Right lobe of liver (tissue), 6 donors: ENCODE measurements at regions not wholly inside any gene's neighbourhood (a gene's known extent, or its start where the extent isn't known, plus 50 kb on each side); places are given as distances from the start of the nearest gene placed in this dataset.

Source experiments
- ATAC-seq, 4 donors: fragments of 200-7000 bp; cut with Tn5 transposase; one replicate each; pipeline ENCODE4 v1.9.1; 2020; ENCODE audit warnings: mild to moderate bottlenecking in 4 of 4, moderate library complexity in 4 of 4
- DNase-seq, 3 donors: peaks; one replicate each; pipeline ENCODE4 v3.0.0-alpha.2; 2020
- H3K27ac ChIP-seq, 3 donors: fragments of 200-600 bp; one replicate each; pipeline ENCODE4 v1.8.0; 2022
- H3K27me3 ChIP-seq, 2 donors: fragments of 200-600 bp; one replicate each; pipeline ENCODE4 v1.8.0; 2022
- H3K36me3 ChIP-seq, 4 donors: fragments of 200-600 bp; sonication (generic) in 1 of 4; one replicate each; pipeline versions ENCODE4 v1.5.1 to v1.8.0; 2017 to 2022; ENCODE audit warnings: control low read depth in 1 of 4
- H3K4me1 ChIP-seq, 4 donors: fragments of 200-600 bp; sonication (generic) in 1 of 4; one replicate each; pipeline versions ENCODE4 v1.5.1 to v1.8.0; 2017 to 2022; ENCODE audit warnings: control low read depth in 1 of 4
- H3K4me3 ChIP-seq, 3 donors: fragments of 200-600 bp; one replicate each; pipeline ENCODE4 v1.8.0; 2022
- H3K9me3 ChIP-seq, 4 donors: fragments of 200-600 bp; sonication (generic) in 1 of 4; one replicate each; pipeline versions ENCODE4 v1.5.1 to v1.8.0; 2017 to 2022; ENCODE audit warnings: control low read depth in 1 of 4
- POLR2A ChIP-seq: fragments of 450-650 bp; IDR thresholded peaks from one replicate; pipeline ENCODE4 v1.6.1; 2017; ENCODE audit warnings: antibody characterized with exemption, mild to moderate bottlenecking
- WGBS: methylation state at CpG from one replicate; pipeline ENCODE4 v1.1.6; 2018; ENCODE audit warnings: low coverage, low lambda C conversion rate; ENCODE audit not compliant: insufficient coverage; ENCODE audit errors: missing lambda C conversion rate; 5-methylcytosine and 5-hydroxymethylcytosine counted together
- intact Hi-C, 2 donors: fragments of 100-400 bp; cut with DNase I; formaldehyde crosslinking; loops; one replicate each; pipeline versions ENCODE4 v1.11.2 to v1.14.1; 2022
- TF ChIP-seq, protein P1 (sequence below), 4 donors: fragments of 200-600 bp in 3 of 4; fragments of 450-650 bp in 1 of 4; IDR thresholded peaks; one replicate each; pipeline versions ENCODE4 v1.5.1 to v1.8.0; 2016 to 2022; ENCODE audit warnings: antibody characterized with exemption in 4 of 4, mild to moderate bottlenecking in 2 of 4
- donor health status: DM: no; HTN: yes; CAD: no.
- donor health status: DM: no; HTN: no; CAD: no.
- donor health status: DM: no; HTN: no; CAD: no.
- donor health status: DM: no; HTN: yes; CAD: no.
- donor health status: DM: no; HTN: yes; CAD: no.

DNA sequence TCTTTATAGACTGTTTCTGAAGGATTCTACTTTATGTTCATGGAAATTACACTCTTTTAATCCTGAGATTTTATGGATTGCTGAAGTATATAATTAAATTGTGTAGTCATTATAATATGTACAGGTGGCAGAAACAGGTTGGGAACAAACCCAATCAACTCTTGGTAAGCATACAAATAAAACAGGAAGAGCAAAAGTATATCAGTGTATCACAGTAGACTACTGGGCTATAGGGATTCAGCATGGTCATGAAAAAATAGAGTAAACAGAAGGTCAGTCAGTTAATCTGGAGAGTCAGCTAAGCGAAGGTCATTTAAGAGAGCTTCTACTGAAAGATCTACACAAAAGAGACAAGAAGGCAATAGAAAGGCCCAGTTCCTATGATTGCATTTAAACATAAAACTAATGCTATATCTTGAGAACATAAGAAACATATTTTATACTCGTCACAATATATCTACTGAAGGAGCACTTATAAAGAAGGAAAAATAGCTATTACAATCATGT is 178.9 kb upstream of the ECI2 start:
- no peak for DNase-seq
- intact Hi-C loops = no loop called here
- Histone ChIP-seq H3K4me3 (no peak overlapping the region), H3K27ac (no peak overlapping the region), H3K27me3 (no peaks in the 10 kb centered on the region), H3K36me3 (no peaks in the 10 kb centered on the region), H3K4me1 (no peaks in the 10 kb centered on the region), H3K9me3 (no peaks in the 10 kb centered on the region)
- no peak for TF ChIP-seq POLR2A
- TF ChIP-seq, protein P1, sequence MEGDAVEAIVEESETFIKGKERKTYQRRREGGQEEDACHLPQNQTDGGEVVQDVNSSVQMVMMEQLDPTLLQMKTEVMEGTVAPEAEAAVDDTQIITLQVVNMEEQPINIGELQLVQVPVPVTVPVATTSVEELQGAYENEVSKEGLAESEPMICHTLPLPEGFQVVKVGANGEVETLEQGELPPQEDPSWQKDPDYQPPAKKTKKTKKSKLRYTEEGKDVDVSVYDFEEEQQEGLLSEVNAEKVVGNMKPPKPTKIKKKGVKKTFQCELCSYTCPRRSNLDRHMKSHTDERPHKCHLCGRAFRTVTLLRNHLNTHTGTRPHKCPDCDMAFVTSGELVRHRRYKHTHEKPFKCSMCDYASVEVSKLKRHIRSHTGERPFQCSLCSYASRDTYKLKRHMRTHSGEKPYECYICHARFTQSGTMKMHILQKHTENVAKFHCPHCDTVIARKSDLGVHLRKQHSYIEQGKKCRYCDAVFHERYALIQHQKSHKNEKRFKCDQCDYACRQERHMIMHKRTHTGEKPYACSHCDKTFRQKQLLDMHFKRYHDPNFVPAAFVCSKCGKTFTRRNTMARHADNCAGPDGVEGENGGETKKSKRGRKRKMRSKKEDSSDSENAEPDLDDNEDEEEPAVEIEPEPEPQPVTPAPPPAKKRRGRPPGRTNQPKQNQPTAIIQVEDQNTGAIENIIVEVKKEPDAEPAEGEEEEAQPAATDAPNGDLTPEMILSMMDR (IDR thresholded peaks at IDR 0.05) = no peak
- ATAC-seq = no peak
- WGBS = 50% methylated on average over 2 of the region's 2 CpGs

DNA sequence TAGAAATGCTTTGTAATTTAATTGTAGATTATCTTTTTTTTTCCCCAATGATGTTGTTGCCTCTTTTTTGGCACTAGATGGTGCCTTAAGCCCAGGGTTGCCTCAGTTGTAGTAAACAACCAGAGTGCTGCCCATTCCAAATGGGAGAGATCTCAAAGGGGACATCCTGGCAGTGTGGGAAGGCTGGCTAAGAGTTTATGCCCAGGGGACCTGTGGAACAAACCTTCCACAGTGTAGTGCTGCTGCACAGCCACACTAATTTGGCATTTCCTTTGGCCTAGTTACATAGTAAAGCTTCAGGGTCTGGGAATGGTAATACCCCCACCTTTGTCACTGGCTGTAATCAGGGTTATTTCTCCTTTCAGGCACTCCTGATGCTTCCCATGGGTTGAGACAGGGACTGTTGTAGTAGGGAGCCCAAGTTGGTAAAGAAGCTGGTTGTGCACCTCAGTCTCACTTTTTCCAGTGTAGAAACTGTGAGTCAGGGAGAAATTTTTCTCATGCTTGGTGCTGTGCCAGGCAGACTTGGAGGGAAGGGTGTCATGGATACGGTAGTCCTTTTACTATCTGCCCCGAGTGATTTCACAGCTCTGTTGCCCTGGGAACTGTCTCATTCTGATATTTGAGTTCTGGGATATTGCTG is 177.8 kb upstream of the ECI2 start:
- TF ChIP-seq, protein P1 (IDR thresholded peaks at IDR 0.05) = peak in 1 of 4 donors; percentile 22
- no peak for TF ChIP-seq POLR2A
- 27% methylated on average over 2 of the region's 2 CpGs for WGBS
- H3K4me1 ChIP-seq = no peaks in the 10 kb centered on the region
- no peak for DNase-seq
- peak in 2 of 4 donors; percentile 26 to 30 for ATAC-seq
- H3K27ac ChIP-seq = no peak overlapping the region
- intact Hi-C loops = no loop called here
- H3K4me3 ChIP-seq = no peak overlapping the region
- no peaks in the 10 kb centered on the region for H3K27me3 ChIP-seq
- H3K36me3 ChIP-seq = no peaks in the 10 kb centered on the region
- no peaks in the 10 kb centered on the region for H3K9me3 ChIP-seq

DNA sequence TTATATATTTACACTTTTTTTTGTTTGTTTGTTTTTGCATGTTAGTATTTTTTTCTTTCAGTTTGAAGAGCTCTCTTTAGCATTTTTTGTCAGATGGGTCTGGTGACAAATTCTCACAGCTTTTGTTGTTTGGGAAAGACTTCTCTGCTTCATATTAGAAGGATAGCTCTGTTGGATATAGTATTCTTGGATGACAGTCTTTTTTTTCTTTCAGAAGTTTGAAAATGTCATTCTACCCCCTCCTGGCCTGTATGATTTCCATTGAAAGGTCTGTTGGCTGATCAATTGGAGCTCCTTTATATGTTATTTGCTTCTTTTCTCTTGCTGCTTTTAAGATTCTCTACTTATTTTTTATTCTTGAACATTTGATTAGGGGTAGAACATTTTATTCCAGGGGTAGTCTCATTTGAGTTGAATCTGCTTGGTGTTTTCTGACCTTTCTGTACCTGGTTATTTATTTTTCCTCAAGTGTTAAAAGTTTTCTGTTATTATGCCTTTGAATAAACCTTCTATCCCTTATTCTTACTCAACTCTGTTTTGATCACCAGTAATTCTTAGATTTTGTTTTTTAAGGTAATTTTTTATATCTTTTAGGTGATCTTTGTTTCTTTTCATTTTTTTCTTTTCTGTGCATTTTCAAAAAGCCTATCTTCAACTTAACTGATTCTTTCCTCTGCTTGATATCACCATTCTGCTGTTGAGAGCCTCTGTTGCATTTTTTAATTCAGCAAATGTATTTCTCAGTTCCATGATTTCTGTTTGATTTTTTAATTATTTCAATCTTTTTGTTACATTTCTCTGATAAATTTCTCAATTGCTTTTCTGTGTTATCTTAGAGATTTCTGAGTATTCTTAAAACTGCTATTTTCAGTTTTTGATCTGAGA is 176.8 kb upstream of the ECI2 start:
- TF ChIP-seq POLR2A = no peak
- TF ChIP-seq, protein P1 (IDR thresholded peaks at IDR 0.05) = no peak
- intact Hi-C loops = no loop called here
- Histone ChIP-seq H3K4me3 (no peak overlapping the region), H3K36me3 (no peaks in the 10 kb centered on the region), H3K27me3 (no peaks in the 10 kb centered on the region), H3K4me1 (no peaks in the 10 kb centered on the region), H3K27ac (no peak overlapping the region), H3K9me3 (no peaks in the 10 kb centered on the region)
- DNase-seq = no peak
- ATAC-seq = no peak

DNA sequence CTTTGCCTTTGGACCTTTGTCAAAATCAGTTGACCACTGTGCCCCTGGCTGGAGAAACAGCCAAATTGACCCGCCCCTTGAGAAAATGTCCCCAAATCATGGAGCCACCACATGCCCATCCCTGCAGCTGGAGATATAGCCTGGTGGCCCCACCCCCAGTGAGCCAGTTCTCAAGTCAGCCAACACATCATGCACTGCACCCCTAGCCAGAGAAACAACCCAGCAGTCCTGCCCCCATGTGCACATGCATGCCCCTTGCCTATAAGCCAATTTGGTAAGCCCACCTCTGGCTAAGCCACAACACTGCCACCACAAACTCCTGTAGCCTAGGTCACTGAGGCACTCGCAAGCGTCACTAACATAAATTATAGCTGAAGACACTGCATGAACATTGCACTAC is 174.2 kb upstream of the ECI2 start:
- Histone ChIP-seq H3K4me3 (no peak overlapping the region), H3K36me3 (no peaks in the 10 kb centered on the region), H3K27me3 (no peaks in the 10 kb centered on the region), H3K9me3 (no peaks in the 10 kb centered on the region), H3K4me1 (no peaks in the 10 kb centered on the region), H3K27ac (no peak overlapping the region)
- WGBS = 25% methylated on average over 3 of the region's 3 CpGs
- no peak for TF ChIP-seq POLR2A
- TF ChIP-seq, protein P1 (IDR thresholded peaks at IDR 0.05) = no peak
- intact Hi-C loops = no loop called here
- ATAC-seq (no peak), DNase-seq (no peak)
